ENCODE measurements at regions not wholly inside any gene's neighbourhood (a gene's known extent, or its start where the extent isn't known, plus 50 kb on each side); places are given as distances from the start of the nearest gene placed in this dataset.

- no peak overlapping the region for H3K4ac ChIP-seq (ENCODE audit: low read depth, low read length)
- H3K9ac ChIP-seq (ENCODE audit: low read depth, low read length): no peak overlapping the region
- intact Hi-C loops (cut with micrococcal nuclease) (no loop called here), dilution Hi-C loops (cut with HindIII; ENCODE audit: low sequenced_read_pairs, unreplicated experiment) (no loop called here), in situ Hi-C loops (cut with MboI; ENCODE audit: low sequenced_read_pairs) (no loop called here)
- H4K20me1 ChIP-seq (ENCODE audit: insufficient read depth, low read length): no peaks in the 10 kb centered on the region
- no peak overlapping the region for H3K56ac ChIP-seq (ENCODE audit: extremely low read depth, insufficient read depth, low read length)
- POLR2A ChIA-PET (ENCODE audit: unreplicated experiment): no interaction called here
- H4K8ac ChIP-seq (ENCODE audit: low read depth in 2 of 2, low read length in 2 of 2): no peak overlapping the region
- H3K4me3 ChIP-seq (ENCODE audit: insufficient read depth, low read depth, low read length): no peak overlapping the region
- H2AFZ ChIP-seq (replicated peaks; ENCODE audit: low read length, poor library complexity): no peak overlapping the region
- H2BK5ac ChIP-seq (ENCODE audit: low read depth, low read length, poor library complexity, severe bottlenecking): no peak overlapping the region
- no peaks in the 10 kb centered on the region for H3K4me1 ChIP-seq (ENCODE audit: control insufficient read depth, insufficient read depth, low read length)
- no peak overlapping the region for H3K4me2 ChIP-seq (ENCODE audit: low read depth, low read length)
- no peak overlapping the region for H2AK9ac ChIP-seq (replicated peaks; ENCODE audit: low read depth, low read length, poor library complexity)
- H3K9me1 ChIP-seq (ENCODE audit: insufficient read depth, low read length): no peaks in the 10 kb centered on the region
- no peaks in the 10 kb centered on the region for H3K79me1 ChIP-seq (ENCODE audit: low read depth in 1 of 2, low read length in 2 of 2)
- DNase-seq: no peak
- no peaks in the 10 kb centered on the region for H3K9me3 ChIP-seq (ENCODE audit: control insufficient read depth, insufficient read depth, low read length)
- no peak overlapping the region for H4K5ac ChIP-seq (ENCODE audit: low read depth, low read length)
- no peak for ATAC-seq (ENCODE audit: low read depth)
- H3K18ac ChIP-seq (ENCODE audit: low read depth, low read length): no peak overlapping the region
- TF ChIP-seq RAD21 (IDR thresholded peaks at IDR 0.05; ENCODE audit: low read length) (no peak), MAFK (IDR thresholded peaks at IDR 0.05; ENCODE audit: low read depth, low read length) (no peak), BHLHE40 (IDR thresholded peaks at IDR 0.05; ENCODE audit: low read depth, low read length) (no peak), USF2 (IDR thresholded peaks at IDR 0.05; ENCODE audit: low read depth, low read length) (no peak), FOS (IDR thresholded peaks at IDR 0.05; ENCODE audit: low read depth, low read length) (no peak), SMC3 (IDR thresholded peaks at IDR 0.05; ENCODE audit: low read depth, low read length) (no peak), CTCF (conservative IDR thresholded peaks at IDR 0.05; ENCODE audit: low read depth, low read length) (no peak), ELK1 (IDR thresholded peaks at IDR 0.05; ENCODE audit: borderline replicate concordance, low read depth, low read length) (no peak), RCOR1 (IDR thresholded peaks at IDR 0.05; ENCODE audit: insufficient replicate concordance, low read length) (no peak), CHD1 (IDR thresholded peaks at IDR 0.05; ENCODE audit: low read depth, low read length) (no peak), NFE2L2 (IDR thresholded peaks at IDR 0.05; ENCODE audit: low read depth, low read length) (no peak), MXI1 (IDR thresholded peaks at IDR 0.05; ENCODE audit: borderline replicate concordance, low read depth, low read length) (no peak), MAZ (IDR thresholded peaks at IDR 0.05; ENCODE audit: borderline replicate concordance, low read depth, low read length) (no peak), RFX5 (IDR thresholded peaks at IDR 0.05; ENCODE audit: low read depth, low read length) (no peak), POLR2A (IDR thresholded peaks at IDR 0.05; ENCODE audit: low read depth, low read length) (no peak), CEBPB (IDR thresholded peaks at IDR 0.05; ENCODE audit: low read depth, low read length) (no peak)
- no peak overlapping the region for H2BK120ac ChIP-seq (ENCODE audit: low read depth, low read length)
- no peak overlapping the region for H2AK5ac ChIP-seq (ENCODE audit: low read depth, low read length)
- H3K27ac ChIP-seq (ENCODE audit: insufficient read depth, low read length): no peak overlapping the region
- CTCF ChIA-PET: no interaction called here
- no peak overlapping the region for H3K23ac ChIP-seq (ENCODE audit: low read depth, low read length)
- no peaks in the 10 kb centered on the region for H3K27me3 ChIP-seq (ENCODE audit: control insufficient read depth, insufficient read depth, low read length)
- no CpG with 5 or more reads among the region's 1 CpG for WGBS, 2 experiments (ENCODE audit: extremely low coverage in 2 of 2, insufficient read length in 1 of 2)
- H4K91ac ChIP-seq (ENCODE audit: insufficient read depth, low read depth, low read length): no peak overlapping the region
- H2BK20ac ChIP-seq (ENCODE audit: low read depth, low read length): no peak overlapping the region
- H3K36me3 ChIP-seq (ENCODE audit: control insufficient read depth, insufficient read depth, low read length): no peaks in the 10 kb centered on the region
- no peak overlapping the region for H2BK15ac ChIP-seq (ENCODE audit: low read depth, low read length)
- no TSS peak for BruUV-seq (replicated peaks)
- no peak overlapping the region for H3K14ac ChIP-seq (replicated peaks; ENCODE audit: low read depth, low read length)
These were observed 127.8 kb upstream of the NPSR1 start for GRCh38 chr7:34530259-34530658.

Measured in IMR-90 (cell line).